HG03097 (cell line): ENCODE measurements at regions not wholly inside any gene's neighbourhood (a gene's known extent, or its start where the extent isn't known, plus 50 kb on each side); places are given as distances from the start of the nearest gene placed in this dataset.

Source experiments
- ATAC-seq: cut with Tn5 transposase; IDR thresholded peaks from one replicate; pipeline ENCODE4 v1.9.1; 2021; ENCODE audit not compliant: unreplicated experiment, low FRiP score

DNA sequence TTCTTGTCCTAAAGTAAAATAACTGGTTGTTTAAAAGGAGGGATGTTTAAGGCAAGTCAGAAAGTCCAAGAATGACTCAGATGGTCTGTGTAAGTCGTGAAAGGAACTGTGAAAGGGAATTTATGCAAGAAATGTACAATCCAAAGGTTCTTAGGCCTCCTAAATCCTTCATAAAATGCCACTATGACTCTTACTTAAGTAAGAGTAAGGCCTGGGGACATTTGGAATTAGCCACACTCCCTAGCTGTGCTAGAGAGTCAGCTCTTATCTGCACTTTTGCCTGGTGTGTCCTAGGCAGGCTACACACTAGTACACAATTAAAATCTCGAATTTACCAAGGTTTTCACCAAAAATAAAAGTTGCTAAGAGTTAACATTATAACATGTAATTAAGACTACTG lies 686.9 kb downstream of the UQCRFS1 start:
- ATAC-seq: no peak

GRCh38 chr19:28523619-28524018 lies 689.3 kb downstream of the UQCRFS1 start:
- no peak for ATAC-seq

DNA sequence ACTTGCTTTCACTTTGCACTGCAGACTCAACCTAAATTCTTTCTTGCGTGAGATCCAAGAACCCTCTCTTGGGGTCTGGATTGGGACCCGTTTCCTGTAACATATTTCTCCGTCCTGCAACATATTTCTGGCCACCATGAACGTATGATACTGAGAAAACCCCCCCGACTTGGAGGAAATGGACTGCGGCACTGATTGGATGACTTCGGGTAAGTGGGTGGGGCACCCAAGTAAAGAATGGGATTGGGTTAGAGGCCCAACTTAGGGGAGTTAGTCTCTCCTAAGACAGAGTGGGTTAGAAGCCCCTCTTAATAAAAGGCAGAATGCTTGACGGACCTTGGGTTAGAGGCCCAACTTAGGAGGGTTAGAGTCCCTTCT lies 690.4 kb downstream of the UQCRFS1 start:
- no peak for ATAC-seq

- no peak for ATAC-seq
Measured at GRCh38 chr19:28521614-28522544, 691.1 kb downstream of the UQCRFS1 start.

DNA sequence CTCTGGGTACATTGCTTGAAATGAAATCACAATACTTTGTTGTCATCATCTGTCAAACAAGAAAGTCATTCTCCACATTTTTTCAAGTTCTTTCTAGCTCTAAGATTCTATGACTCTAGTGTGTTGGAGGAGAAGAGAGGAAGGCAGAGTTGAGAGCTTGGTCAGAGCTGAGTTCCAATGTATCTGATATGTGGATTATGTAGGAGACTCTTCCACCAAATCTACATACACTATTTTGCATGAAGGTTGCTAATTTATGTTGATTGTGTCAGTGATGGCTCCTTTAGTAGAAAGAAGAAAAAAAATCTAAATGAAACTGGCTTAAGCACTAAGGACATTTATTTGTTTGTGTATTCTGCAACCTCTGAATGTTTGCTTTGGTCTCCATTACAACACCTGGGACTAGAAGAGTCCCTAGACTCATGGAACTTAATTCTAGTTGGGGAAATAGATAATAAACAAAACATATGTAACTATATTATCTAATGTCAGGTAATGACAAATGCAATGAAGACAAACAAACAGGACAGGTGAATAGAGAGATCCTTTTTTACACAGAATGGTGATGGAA lies 691.9 kb downstream of the UQCRFS1 start:
- ATAC-seq: no peak

DNA sequence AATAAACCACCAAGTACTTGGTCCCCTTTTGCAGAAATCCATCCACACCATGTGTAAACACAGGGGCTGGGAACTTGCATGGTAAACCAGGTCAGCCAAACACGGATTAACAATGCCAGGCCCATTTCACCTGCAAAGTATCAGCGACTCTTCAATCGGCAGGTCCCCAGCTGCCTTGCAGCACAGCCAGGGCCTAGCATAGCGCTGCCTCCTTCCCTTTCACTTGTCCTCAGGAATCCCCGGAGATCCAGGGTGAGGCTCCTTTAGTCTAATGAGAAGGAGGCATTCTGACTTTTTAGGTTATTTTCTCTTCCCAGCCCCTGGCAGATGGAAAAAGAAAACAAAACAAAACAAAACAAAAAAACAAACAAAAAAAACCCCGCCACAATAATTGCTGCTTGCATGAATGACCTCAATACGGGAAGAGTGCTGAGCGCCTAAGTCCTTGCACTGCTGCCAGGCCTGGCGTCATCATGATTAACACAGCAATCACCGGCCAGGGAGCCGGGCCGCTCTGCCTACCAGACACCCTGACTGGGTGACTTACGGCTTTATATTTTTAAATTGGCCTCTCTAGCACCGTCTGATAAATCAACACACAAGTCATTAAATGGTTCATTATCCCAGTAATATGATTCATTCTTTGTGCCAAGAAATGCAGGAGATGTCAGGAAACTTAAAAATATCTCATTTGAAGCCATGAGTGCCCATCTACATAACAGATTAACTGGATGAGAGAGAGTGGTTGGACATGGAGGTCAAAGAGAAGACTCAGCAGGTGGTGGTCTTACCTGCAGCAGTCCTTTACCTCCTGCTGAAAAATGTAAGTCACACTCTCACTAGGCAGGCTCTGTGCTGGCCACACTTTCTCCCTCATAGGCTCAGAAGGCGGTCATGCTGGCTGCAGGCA lies 692.7 kb downstream of the UQCRFS1 start:
- ATAC-seq: no peak

GRCh38 chr19:28519218-28519779 lies 693.7 kb downstream of the UQCRFS1 start:
- no peak for ATAC-seq

- ATAC-seq: no peak
Measured at GRCh38 chr19:28516415-28516872, 696.5 kb downstream of the UQCRFS1 start.

- ATAC-seq: no peak
Measured at GRCh38 chr19:28514166-28514565, 698.8 kb downstream of the UQCRFS1 start.

DNA sequence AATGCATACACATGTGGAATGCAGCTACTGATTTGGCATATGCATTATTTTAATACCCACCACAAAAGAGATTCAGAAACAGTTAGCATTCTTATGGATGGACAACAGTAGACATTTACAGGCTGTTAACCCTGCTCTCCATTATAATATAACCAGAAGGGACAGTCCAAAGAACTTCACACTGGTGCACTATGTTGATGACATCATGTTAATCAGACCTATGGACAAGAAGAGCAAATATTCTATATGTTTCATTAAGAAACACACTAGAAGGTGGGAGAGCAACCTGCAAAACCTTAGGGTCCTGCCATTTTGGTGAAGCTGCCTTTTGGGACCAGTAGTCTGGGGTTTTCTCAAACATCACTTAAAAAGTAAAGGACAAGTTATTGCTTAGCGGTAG lies 701.3 kb downstream of the UQCRFS1 start:
- no peak for ATAC-seq

DNA sequence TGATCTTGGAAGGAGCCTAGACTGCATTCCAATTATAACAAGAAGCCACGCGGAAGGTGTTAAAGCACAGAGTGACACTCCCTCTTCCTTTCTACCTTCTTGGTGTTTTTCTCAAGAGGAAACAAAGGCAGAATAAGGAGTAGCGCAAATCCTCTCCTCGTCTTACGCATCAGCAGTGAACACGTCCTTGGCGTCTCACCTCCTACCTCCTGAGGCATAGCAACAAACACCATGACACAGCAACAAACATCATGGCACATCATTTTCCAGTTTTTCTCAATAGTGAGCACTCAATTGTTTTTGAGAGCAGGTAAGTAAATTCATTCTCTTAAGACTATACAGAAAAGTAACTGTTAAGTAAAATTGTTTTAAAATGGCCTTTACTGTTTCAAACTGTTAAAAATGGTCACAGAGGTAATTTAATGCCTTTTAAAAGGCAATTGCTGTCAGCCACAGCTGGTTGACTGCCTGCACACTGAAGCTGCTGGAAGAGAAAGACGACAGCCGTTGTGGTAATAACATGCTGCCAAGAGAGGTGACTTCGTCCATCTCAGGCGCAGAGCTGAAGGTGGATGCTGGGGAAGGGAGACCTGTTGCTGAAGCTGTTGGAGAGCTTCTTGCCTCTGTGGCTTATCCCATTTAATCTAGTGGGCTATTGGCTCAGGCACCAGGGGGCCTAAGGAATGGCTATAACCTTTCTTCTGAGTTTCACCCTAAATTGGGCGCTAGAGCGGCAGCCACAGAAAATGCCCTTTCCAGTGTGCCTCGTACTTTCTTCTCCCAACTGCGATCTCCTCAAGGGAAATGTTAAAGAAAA lies 703.7 kb downstream of the UQCRFS1 start:
- ATAC-seq: no peak

- ATAC-seq: no peak
Measured at GRCh38 chr19:28508666-28509065, 704.3 kb downstream of the UQCRFS1 start.

- ATAC-seq: no peak
Measured at GRCh38 chr19:28505933-28506332, 707.0 kb downstream of the UQCRFS1 start.

DNA sequence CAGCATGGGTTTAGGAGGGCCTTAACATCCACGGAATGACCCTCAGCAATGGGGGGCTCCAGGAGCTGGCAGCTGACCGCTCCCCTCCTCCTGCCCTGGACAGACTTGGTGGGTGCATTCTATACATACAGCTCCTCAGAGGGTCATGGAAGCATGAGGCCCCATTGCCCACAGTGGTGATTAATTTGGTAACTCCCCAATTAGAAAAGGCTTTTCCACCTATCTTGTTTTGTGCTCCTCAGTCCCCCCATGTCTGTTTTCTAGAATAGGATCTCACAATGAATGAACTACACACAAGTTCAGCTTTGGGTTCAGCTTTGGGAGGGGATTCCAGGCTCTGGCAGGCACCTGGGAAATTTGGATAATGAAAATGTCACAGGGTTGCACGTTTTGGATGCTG lies 707.8 kb downstream of the UQCRFS1 start:
- ATAC-seq: no peak

GRCh38 chr19:28504727-28505126 lies 708.2 kb downstream of the UQCRFS1 start:
- no peak for ATAC-seq

DNA sequence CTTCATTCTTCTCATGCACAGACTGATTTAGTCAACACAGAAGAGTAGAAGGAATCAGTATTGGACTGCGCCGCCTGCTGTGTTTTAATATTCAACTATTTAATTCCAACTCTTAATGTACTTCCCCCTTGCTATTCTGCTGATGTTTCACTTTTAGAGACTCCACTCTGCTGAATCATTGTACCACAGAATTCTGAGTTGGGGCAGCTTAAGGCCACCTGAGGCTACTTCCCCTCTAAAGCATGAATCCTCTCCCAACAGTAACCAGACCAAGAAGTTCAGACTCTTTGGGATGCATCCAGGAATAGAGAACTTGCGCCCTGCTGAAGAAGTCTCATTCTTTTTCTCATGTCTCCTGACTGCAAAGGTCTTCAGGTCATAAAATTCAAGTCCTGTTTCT lies 708.8 kb downstream of the UQCRFS1 start:
- no peak for ATAC-seq

DNA sequence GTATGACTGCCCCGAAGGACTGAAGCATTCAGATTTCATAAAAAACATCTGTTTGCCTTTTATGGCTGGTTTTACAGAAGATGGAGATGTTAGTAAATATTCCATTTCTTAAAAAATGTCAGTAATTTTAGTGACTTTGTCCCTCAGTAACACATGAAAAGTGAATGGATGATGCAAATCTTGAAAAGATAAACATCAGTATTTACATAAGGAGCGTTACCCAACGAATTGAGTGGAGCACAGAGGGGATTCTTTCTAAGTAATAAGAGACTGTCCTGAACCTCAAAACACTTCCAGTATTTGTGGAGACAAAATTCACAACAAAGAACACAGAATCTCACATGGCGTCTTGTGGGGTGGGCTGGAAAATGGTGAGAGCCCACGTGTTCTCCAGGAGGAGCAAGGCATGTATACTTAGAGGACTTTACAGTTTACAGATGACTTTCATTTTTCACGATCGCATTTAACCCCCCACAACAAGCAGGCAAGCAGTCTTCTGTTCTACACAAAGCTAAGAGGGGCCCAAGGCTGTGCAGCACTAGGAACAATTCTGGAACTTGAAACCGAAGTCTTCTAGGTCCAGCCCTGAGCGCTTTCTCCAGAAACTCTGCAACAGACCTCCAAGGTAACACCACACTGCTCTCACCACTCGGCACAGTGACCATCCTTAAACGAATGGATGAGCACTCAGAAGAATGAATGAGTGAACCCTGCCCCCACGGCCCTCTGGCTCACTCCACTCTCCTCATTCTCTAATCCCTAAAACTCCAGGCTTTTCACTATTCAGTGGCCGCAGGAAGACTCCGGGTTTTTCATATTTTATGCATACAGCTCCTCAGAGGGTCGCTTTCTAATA lies 709.8 kb downstream of the UQCRFS1 start:
- no peak for ATAC-seq

DNA sequence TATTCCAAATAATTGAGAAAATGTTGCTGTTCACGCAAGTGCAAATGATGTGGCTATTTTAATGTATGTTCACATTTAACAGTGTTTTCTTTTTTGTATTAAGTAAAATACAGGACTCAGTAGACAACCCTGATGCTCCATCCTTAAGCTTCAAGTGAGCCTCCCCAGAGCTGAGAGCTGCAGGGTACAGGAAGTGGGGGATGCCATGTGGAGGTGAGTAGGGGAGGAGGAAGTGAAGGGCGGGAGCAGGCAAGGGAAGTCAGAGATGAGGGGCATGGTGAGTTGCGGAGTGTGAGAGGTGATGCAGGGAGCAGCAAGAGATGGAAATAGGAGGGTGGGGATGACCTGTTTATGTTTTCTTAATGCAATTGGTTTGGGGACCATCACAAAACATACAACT lies 711.0 kb downstream of the UQCRFS1 start:
- no peak for ATAC-seq
